ENCODE measurements at regions not wholly inside any gene's neighbourhood (a gene's known extent, or its start where the extent isn't known, plus 50 kb on each side); places are given as distances from the start of the nearest gene placed in this dataset.

DNA sequence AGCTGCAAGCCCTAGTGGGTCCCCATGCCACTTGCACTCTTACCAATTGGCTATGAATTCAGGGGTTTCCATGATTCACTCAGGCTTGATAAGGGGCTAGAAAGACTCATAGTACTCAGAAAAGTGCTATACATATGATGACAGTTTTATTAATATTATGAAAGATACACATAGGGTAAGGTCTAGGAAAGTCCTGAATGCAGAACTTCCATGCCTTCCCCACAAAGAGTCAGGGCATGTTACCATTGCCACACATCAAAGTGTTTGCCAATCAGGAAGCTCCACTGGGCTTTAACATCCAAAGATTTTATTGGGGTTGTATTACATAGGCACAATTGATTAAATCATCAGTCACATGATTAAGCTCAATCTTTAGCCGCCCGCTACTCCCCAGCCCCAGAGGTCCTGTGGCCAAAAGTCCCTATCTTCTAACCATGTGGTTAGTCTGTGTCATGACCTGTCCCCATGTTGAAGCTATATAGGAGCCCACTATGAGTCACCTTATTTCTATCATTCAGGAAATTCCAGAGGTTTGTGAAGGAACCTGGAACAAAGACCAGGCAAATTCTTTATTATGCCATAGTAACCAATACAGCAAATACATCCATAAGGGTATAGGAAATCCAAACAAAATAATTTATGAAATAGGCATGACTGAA lies 635.6 kb downstream of the STPG2 start:
- TF ChIP-seq GABPA (IDR thresholded peaks at IDR 0.05; ENCODE audit: low read depth): no peak
- TF ChIP-seq, protein P1, sequence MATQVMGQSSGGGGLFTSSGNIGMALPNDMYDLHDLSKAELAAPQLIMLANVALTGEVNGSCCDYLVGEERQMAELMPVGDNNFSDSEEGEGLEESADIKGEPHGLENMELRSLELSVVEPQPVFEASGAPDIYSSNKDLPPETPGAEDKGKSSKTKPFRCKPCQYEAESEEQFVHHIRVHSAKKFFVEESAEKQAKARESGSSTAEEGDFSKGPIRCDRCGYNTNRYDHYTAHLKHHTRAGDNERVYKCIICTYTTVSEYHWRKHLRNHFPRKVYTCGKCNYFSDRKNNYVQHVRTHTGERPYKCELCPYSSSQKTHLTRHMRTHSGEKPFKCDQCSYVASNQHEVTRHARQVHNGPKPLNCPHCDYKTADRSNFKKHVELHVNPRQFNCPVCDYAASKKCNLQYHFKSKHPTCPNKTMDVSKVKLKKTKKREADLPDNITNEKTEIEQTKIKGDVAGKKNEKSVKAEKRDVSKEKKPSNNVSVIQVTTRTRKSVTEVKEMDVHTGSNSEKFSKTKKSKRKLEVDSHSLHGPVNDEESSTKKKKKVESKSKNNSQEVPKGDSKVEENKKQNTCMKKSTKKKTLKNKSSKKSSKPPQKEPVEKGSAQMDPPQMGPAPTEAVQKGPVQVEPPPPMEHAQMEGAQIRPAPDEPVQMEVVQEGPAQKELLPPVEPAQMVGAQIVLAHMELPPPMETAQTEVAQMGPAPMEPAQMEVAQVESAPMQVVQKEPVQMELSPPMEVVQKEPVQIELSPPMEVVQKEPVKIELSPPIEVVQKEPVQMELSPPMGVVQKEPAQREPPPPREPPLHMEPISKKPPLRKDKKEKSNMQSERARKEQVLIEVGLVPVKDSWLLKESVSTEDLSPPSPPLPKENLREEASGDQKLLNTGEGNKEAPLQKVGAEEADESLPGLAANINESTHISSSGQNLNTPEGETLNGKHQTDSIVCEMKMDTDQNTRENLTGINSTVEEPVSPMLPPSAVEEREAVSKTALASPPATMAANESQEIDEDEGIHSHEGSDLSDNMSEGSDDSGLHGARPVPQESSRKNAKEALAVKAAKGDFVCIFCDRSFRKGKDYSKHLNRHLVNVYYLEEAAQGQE (IDR thresholded peaks at IDR 0.05; ENCODE audit: insufficient replicate concordance, low read depth): no peak
- no peak overlapping the region for H3K27ac ChIP-seq (replicated peaks)
- no peak for DNase-seq (ENCODE audit: low read depth in 1 of 2, low spot score in 1 of 2)
- H3K27me3 ChIP-seq (ENCODE audit: insufficient read depth, poor library complexity, severe bottlenecking): no peaks in the 10 kb centered on the region
- no peak overlapping the region for H3K4me3 ChIP-seq (replicated peaks; ENCODE audit: insufficient read depth, low read length)

All from HL-60 (cell line).